ENCODE measurements at regions not wholly inside any gene's neighbourhood (a gene's known extent, or its start where the extent isn't known, plus 50 kb on each side); places are given as distances from the start of the nearest gene placed in this dataset.

GRCh38 chr14:54146601-54147000 is 190.0 kb upstream of the BMP4 start:
- FAIRE-seq (no peak), ATAC-seq (no peak), DNase-seq (no peak)
- no peak overlapping the region for H3K27ac ChIP-seq
- no peaks in the 10 kb centered on the region for H3K36me3 ChIP-seq
- H3K4me1 ChIP-seq: no peaks in the 10 kb centered on the region
- no peaks in the 10 kb centered on the region for H3K9me3 ChIP-seq
- TF ChIP-seq CTCF (IDR thresholded peaks at IDR 0.05): no peak
- no peaks in the 10 kb centered on the region for H3K27me3 ChIP-seq
- no peak overlapping the region for H3K4me3 ChIP-seq
- intact Hi-C loops (cut with DNase I): no loop called here
- WGBS, 2 donors: 77 to 94% methylated on average over 2 of the region's 2 CpGs

DNA sequence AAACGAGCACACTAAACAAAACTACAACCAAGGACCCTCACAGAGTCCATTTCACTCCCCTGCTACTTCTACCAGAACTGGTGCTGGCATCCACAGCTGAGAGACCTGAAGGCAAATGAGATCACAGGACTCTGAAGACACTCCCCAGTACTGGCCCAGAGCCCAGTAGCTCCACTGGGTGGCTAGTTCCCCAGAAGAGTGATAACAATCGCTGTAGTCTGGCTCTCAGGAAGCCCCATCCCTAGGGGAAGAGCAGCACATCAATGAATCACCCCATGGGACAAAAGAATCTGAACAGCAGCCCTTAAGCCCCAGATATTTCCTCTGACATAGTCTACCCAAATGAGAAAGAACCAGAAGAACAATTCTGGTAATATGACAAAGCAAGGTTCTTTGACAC is 190.7 kb upstream of the BMP4 start:
- DNase-seq (no peak), ATAC-seq (no peak), FAIRE-seq (no peak)
- Histone ChIP-seq H3K9me3 (no peaks in the 10 kb centered on the region), H3K27ac (no peak overlapping the region), H3K4me1 (no peaks in the 10 kb centered on the region), H3K27me3 (no peaks in the 10 kb centered on the region), H3K4me3 (no peak overlapping the region), H3K36me3 (no peaks in the 10 kb centered on the region)
- intact Hi-C loops (cut with DNase I): no loop called here
- 41 to 43% methylated on average over 2 of the region's 2 CpGs for WGBS, 2 donors
- TF ChIP-seq CTCF (IDR thresholded peaks at IDR 0.05): no peak

GRCh38 chr14:54147758-54148157 is 191.1 kb upstream of the BMP4 start:
- no peaks in the 10 kb centered on the region for H3K27me3 ChIP-seq
- H3K4me1 ChIP-seq: no peaks in the 10 kb centered on the region
- H3K27ac ChIP-seq: no peak overlapping the region
- no peak overlapping the region for H3K4me3 ChIP-seq
- ATAC-seq (no peak), DNase-seq (no peak), FAIRE-seq (no peak)
- intact Hi-C loops (cut with DNase I): no loop called here
- no peak for TF ChIP-seq CTCF (IDR thresholded peaks at IDR 0.05)
- no peaks in the 10 kb centered on the region for H3K9me3 ChIP-seq
- no peaks in the 10 kb centered on the region for H3K36me3 ChIP-seq
- WGBS, 2 donors: 62 to 81% methylated on average over 3 of the region's 3 CpGs

GRCh38 chr14:54148251-54148650 is 191.6 kb upstream of the BMP4 start:
- TF ChIP-seq CTCF (IDR thresholded peaks at IDR 0.05): no peak
- H3K4me1 ChIP-seq: no peaks in the 10 kb centered on the region
- intact Hi-C loops (cut with DNase I): no loop called here
- no peak for DNase-seq
- WGBS, 2 donors: 83 to 94% methylated on average over 3 of the region's 3 CpGs
- H3K27me3 ChIP-seq: no peaks in the 10 kb centered on the region
- H3K4me3 ChIP-seq: no peak overlapping the region
- H3K36me3 ChIP-seq: no peaks in the 10 kb centered on the region
- no peaks in the 10 kb centered on the region for H3K9me3 ChIP-seq
- no peak for FAIRE-seq
- no peak overlapping the region for H3K27ac ChIP-seq
- ATAC-seq: no peak

DNA sequence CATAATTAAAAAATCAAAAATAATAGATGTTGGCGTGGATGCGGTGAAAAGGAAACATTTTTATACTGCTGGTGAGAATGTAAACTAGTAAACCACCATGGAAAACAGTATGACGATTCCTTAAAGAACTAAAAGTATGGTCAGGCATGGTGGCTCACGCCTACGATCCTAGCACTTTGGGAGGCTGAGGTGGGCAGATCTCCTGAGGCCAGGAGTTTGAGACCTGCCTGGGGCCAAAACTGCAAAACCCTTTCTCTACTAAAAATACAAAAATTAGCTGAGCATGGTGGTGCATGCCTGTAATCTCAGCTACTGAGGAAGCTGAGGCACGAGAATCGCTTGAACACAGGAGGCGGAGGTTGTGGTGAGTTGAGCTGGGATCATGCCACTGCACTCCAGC is 195.7 kb upstream of the BMP4 start:
- intact Hi-C loops (cut with DNase I): no loop called here
- FAIRE-seq: no peak
- Histone ChIP-seq H3K27ac (no peak overlapping the region), H3K9me3 (no peaks in the 10 kb centered on the region), H3K27me3 (no peaks in the 10 kb centered on the region), H3K4me1 (no peaks in the 10 kb centered on the region), H3K36me3 (no peaks in the 10 kb centered on the region), H3K4me3 (no peak overlapping the region)
- DNase-seq: no peak
- ATAC-seq: no peak
- WGBS, 2 donors: 88 to 96% methylated on average over 8 of the region's 8 CpGs
- TF ChIP-seq CTCF (IDR thresholded peaks at IDR 0.05): no peak
